GM18511 (cell line): ENCODE measurements at regions not wholly inside any gene's neighbourhood (a gene's known extent, or its start where the extent isn't known, plus 50 kb on each side); places are given as distances from the start of the nearest gene placed in this dataset.
"Not testable (repeated sequence)": the region's sequence is repeated elsewhere in the genome, so short reads cannot be mapped to it uniquely, and the experiment has no call there.

Experiments used
- ATAC-seq: cut with Tn5 transposase; IDR thresholded peaks from one replicate; pipeline ENCODE4 v1.9.1; 2021; ENCODE audit warnings: mild to moderate bottlenecking, moderate library complexity; ENCODE audit not compliant: unreplicated experiment

DNA sequence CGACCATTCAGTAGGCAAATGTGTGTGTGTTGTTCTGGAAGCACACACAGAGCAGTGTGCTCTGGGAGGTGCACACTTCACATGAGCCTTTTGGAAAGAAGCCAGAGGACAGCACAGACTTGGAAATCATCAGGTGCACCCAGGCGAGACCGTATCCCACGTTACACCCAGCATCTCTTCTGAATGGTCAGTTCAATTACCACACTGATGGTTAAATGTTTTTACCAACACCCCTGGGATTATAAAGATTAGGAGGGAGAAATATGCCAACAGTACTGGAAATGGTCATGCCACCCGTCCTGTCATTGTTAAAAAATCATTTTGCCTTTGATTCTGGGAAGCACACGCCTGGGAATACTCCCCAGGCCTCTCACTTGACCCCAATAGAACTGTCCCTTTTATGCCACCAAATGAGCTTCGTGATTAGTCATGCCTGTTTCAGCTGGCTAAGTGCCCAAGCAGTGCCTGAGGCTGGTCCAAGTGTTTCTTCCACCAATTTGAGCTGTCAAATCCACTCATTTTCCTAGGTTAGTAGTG is 183.7 kb downstream of the NRP2 start:
- ATAC-seq, result no peak

DNA sequence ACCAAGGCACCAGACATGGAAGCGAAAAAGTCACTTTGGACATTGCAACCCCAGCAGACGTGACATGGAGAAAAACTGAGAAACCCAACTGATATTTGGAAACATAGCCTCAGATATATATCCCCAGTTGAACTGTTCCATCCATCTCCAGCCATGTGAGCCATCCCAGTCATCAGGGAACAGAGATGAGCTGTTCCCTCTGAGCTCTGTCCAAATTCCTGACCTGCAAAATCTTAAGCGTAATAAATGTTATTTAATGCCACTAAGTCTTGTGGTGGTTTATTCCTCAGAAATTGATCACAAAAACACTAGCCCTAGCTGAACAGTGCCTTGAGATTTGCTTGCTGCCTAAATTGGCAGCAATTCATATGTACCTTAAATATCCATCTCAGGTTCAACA is 182.8 kb downstream of the NRP2 start:
- no peak for ATAC-seq

DNA sequence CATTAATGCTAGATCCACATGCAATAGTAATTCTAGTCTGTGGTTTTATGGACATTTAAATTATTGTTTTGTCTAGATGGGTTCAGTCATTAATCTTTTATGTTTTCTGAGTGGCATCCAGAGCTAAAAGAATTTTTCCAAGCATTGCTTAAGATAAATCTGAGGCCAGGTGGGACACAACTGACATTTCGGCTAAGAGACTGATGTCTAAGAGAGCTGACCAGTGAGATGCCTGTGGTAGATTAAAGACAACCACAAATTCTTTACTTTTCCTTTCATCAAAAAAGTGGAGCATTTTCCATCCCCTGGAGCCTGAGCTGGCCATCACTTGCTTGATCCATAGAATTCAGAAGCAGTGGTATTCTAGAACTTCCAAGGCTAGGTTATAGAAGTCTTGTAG is 182.2 kb downstream of the NRP2 start:
- ATAC-seq, result no peak

DNA sequence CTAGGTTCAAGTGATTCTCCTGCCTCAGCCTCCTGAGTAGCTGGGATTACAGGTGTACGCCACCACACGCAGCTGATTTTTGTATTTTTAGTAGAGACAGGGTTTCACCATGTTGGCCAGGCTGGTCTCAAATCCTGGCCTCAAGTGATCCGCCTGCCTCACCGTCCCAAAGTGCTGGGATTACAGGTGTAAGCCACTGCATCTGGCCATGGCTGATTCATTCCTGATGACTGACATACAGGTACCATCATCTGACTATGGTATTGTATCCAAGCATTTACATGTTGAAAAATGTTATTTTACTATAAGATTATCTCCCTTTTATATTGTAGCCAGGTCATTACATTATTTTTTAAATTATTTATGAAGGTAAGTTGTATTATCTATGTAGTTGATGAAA is 180.5 kb downstream of the NRP2 start:
- ATAC-seq, result not testable (repeated sequence)

DNA sequence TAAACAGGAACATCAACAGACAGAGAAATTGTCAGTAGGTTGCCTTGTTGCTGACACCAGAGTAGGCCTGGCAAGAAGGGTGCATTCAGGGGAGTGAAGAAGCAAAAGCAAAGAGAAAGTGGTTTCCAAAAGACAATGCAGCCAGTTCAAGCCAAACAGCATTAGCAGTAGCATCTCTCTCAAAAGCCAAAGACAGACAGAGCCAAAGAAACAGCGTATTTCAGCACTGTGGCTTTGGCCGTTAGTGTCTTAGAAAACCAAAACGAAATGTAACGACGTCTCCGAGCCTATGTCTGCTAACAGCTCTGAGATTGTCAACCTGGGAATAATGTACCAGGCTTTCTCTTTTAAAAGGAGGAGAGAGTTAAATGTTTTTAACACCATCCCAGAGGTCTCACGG is 178.6 kb downstream of the NRP2 start:
- no peak for ATAC-seq

DNA sequence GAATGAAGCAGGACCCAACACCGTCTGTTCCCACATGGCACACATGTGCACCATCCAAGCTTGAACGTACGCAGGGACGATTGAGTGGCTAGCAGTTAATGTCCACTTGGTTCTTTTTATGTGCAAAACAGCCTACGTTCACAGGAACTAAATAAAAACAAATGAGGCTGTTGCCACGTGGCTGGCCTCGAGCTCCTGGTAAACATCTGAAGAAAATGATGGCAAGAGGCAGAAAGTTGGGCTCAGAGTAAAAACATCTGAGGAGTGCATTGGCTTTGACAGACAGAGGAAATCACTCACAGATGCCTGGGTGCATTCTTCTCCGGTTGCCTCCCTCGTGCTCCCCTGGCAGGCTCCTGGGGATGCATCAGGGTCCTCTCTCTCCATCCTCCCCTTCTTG is 177.9 kb downstream of the NRP2 start:
- no peak for ATAC-seq

DNA sequence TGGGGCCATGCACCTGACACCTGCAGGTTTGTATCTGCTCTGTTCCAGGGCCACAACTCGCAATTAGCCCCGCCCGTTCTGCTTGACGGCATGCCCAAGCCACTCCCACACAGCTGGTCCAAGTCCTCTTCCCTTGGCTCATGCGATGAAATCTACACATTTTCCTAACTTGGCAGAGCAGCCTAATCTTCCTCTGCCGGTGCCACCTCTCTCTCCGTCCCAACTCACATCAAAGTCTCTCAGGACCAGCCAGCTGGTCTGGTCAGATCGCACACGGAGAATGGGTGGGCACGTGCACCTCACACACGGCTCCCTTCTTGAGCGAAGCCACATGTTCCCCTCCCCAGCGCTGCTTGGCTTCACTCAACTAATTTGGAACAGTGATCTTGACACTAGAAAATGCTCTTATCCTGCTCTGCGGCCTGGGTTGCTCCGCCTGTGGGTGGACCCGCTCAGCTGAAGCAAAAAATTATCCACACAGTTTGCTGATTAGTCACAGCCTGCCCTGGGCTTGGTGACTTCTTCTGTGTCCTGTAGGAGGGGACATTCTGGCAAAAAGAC is 176.7 kb downstream of the NRP2 start:
- no peak for ATAC-seq

DNA sequence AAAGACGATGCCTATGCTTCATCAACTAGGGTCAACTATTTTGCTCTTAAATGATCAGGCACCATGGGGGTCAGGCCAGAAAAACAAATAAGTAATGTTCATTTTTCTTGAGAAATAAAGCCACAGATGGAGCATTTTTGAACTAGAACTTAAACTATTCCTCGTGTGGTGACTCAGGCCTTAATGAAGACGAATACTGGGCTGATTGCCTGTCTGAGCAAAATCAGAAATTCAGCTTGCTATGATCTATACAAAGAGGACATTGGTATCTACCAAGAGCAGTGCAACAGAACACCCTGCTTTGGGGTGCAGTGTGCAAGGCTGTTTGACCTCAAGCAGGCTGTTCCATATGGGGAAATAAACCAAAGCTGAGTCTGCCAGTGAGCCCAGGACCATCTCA is 176.0 kb downstream of the NRP2 start:
- ATAC-seq, result no peak

DNA sequence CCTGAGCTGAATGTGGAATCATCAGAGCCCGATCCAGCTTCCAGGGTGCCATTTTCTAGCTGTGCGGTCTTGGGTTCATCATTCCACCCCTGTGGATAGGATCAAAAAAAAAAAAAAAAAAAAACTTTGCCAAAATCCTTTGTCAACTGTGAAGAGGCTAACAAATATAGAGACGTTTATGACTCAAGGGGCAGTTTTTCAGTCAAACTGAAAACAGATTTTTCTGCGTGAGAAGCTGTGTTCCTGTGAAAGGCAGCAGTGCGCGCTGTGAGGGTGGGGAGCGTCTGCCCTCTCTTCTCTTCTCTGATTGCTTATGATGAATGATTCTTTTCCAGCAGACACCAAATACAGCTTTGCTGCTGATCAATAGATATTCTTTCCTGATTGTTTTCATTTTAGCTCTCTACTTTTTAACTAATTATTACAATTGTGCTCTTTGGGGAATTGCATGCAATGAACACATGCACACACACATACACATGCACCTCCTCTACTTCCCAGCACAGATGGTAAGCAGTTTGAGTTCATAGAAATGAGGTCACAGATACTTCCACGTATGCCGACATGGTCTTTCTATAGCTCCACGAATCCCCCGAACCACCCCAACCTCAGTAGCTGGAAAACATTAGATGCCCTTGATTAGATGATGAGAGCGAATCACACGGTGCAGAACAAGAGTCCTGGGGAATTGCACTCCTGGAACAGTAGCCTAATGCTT is 175.4 kb downstream of the NRP2 start:
- ATAC-seq, result peak; percentile 77

DNA sequence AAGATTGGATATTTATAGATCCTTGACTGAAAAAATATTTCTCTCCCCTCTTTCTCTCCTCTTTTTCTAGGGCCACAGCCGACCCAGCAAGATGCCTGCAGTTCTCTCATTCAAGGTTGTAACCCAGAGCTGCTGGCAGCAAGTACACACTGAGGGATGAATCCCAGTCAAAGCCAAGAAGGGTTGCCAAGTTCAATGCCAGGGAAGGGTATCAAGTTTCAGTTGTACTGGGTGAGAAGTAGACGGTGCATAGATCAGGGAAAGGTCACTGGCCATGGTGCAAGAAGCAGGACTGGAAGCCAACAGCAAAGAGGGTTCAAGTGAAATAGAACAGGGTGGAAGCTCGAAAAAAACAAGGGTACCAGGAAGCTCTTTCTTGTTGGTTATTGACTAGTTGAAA is 170.2 kb downstream of the NRP2 start:
- no peak for ATAC-seq

DNA sequence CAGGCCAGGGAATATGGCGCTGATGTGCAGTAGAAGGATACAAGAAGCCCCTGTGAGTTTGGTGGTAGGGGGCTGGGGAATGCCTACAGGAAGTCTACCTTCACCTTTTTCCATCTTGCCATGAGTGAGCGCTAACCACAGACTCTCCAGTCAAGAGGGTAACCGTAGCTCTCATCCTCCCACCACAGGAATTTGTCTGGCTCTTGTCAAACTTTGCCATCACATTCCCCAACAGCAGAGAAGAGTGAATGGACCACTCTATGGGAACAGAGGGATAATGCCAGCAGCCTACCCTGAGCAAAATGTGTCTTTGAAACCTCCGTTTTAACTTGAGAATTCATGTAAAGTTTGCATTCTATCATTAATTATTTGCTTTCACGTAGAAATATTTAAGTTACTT is 168.3 kb downstream of the NRP2 start:
- ATAC-seq, result no peak

DNA sequence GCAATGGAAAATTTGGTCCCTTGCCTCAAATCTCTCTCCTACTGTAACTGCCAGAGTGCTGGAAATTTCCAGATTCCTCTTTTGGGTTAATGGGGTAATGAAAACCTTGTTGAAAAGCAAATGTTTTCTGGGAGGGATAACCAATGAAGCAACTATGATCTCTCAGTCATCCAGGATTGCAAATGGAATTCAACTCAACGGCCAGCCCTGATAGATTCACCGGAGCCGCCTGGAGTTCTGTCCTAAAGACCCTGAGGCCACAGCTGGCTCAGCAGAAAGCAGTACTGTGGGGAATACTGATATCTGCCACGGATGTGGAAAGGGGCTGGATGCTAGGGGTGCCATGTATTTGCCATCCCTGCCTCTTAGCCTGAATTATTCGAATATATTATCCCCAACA is 167.8 kb downstream of the NRP2 start:
- no peak for ATAC-seq

DNA sequence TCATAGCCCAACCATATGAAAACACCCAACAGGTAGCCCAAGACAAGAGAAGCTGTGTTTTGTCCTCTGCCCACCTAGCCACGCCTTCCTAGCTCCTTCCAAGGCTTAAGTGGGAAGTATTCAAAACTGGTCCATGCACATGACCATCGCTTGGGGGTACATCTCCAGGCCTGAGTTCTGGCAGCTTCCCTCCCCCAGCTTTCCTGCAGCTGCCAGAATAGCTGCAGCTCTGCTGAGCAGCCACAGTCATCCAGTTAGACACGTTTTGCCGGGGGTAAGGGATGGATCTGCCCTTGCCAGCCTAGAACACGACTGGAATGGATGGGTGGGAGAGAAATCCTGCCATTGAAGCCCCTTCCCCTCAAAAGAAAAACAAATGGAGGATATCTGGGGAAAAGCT is 166.8 kb downstream of the NRP2 start:
- no peak for ATAC-seq

DNA sequence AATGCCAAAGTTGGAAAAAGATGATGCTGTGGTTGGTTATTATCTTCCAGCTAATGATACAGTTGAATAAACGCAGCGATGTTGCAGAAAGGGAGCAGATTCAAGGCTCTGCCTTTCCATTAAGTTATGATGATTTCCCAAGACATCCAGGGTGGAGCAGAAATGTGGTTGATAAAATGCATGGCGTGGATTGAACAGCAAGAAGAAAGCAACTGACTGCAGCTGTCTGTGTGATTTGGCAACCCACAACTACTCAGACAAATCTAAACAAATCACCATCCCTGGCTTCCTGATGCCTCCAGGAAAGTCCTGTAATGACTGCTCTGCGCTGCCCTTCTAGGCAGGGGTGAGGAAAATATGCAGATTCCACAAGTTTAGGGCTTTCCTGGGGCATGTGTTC is 166.3 kb downstream of the NRP2 start:
- no peak for ATAC-seq
